Aorta (tissue), 5 donors: ENCODE measurements at regions not wholly inside any gene's neighbourhood (a gene's known extent, or its start where the extent isn't known, plus 50 kb on each side); places are given as distances from the start of the nearest gene placed in this dataset.

Source experiments
- ATAC-seq: fragments of 200-7000 bp; cut with Tn5 transposase; one replicate; pipeline ENCODE4 v1.9.1; 2022; ENCODE audit warnings: moderate library complexity; ENCODE audit not compliant: low FRiP score
- DNase-seq, 2 donors: peaks; one replicate each; pipeline ENCODE4 v3.0.0-alpha.2; 2020
- H3K27ac ChIP-seq, 2 donors: one replicate each; pipeline ENCODE4 v1.5.1; 2013; ENCODE audit warnings: low read length in 2 of 2, mild to moderate bottlenecking in 2 of 2, moderate library complexity in 2 of 2, control low read depth in 1 of 2, inconsistent platforms in 1 of 2, low read depth in 1 of 2
- H3K27me3 ChIP-seq, 2 donors: one replicate each; pipeline ENCODE4 v1.6.1; 2013; ENCODE audit warnings: control low read depth in 1 of 2, low read length in 1 of 2, mild to moderate bottlenecking in 1 of 2, moderate library complexity in 1 of 2; ENCODE audit not compliant: insufficient read depth in 2 of 2, control insufficient read depth in 1 of 2
- H3K36me3 ChIP-seq, 2 donors: one replicate each; pipeline ENCODE4 v1.6.1; 2013; ENCODE audit warnings: control low read depth in 1 of 2, low read length in 1 of 2, mild to moderate bottlenecking in 1 of 2; ENCODE audit not compliant: insufficient read depth in 2 of 2, control insufficient read depth in 1 of 2
- H3K4me1 ChIP-seq, 2 donors: one replicate each; pipeline ENCODE4 v1.6.1; 2013; ENCODE audit warnings: low read length in 2 of 2, control low read depth in 1 of 2, mild to moderate bottlenecking in 1 of 2, moderate library complexity in 1 of 2; ENCODE audit not compliant: insufficient read depth in 2 of 2, control insufficient read depth in 1 of 2
- H3K4me3 ChIP-seq, 2 donors: one replicate each; pipeline ENCODE4 v1.5.1; 2013; ENCODE audit warnings: low read length in 2 of 2, control low read depth in 1 of 2, mild to moderate bottlenecking in 1 of 2
- H3K9me3 ChIP-seq: one replicate; pipeline ENCODE4 v1.6.1; 2013; ENCODE audit warnings: mild to moderate bottlenecking, low read length; ENCODE audit not compliant: control insufficient read depth
- WGBS, 2 donors: extraction: QIAGEN DNeasy Blood & Tissue Kit; methylation state at CpG; one replicate each; pipeline ENCODE4 v1.1.7; 2013; 5-methylcytosine and 5-hydroxymethylcytosine counted together
- intact Hi-C, 2 donors: fragments of 100-400 bp; cut with DNase I; formaldehyde crosslinking; loops; one replicate each; pipeline versions ENCODE4 v1.14.2 to v1.15.0; 2022
- donor health status: healthy with polysubstance abuse.
- donor health status: Bipolar disorder and iron deficiency.
- donor health status: DM: no; HTN: no; CAD: no.
- donor health status: DM: no; HTN: no; CAD: no.
- donor health status: DM: yes; HTN: yes; CAD: no.

DNA sequence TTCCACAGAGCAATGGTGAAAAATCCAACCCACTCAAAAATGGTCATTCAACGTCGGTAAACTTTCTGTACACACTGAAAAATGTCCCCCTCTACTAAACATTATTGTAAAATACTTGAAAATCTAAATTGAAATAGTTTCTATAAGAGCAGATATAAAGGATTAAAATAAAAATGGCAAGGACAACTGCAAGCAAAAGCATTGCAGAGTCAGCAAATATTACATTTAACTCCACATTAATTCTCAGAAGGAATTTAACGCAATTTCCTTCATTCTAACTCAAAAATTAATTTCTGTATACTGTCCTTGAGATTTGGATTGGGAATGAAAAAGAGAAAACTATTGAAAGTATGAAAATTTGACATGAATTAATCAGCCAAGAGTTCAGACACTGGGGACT lies 64.4 kb upstream of the SSBP2 start:
- 93 to 95% methylated on average over 3 of the region's 3 CpGs for WGBS, 2 donors
- intact Hi-C loops: no loop called here
- ATAC-seq: no peak

DNA sequence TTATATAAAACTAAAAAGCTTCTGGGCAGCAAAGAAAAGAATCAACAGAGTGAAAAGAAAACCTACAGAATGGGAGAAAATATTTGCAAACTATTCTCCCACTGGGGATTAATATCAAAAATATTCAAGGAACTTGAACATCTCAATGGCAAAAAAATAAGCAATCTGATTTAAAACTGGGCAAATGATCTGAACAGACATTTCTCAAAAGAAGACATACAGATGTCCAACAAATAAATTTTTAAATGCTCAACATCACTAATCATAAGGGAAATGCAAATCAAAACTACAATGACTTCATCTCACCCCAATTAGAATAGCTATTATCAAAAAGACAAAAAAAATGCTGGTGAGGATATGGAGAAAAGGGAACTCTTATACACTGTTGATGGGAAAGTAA lies 57.2 kb upstream of the SSBP2 start:
- intact Hi-C loops: no loop called here
- H3K9me3 ChIP-seq: no peaks in the 10 kb centered on the region
- no peak overlapping the region for H3K4me3 ChIP-seq
- ATAC-seq (no peak), DNase-seq (no peak)
- no peaks in the 10 kb centered on the region for H3K27me3 ChIP-seq
- no peak overlapping the region for H3K27ac ChIP-seq
- H3K36me3 ChIP-seq: no peaks in the 10 kb centered on the region
- no peaks in the 10 kb centered on the region for H3K4me1 ChIP-seq

More for the DNA sequence above, 64.4 kb upstream of the SSBP2 start:
- no peak overlapping the region for H3K27ac ChIP-seq
- no peaks in the 10 kb centered on the region for H3K36me3 ChIP-seq
- no peaks in the 10 kb centered on the region for H3K9me3 ChIP-seq
- H3K4me1 ChIP-seq: no peaks in the 10 kb centered on the region
- H3K27me3 ChIP-seq: no peaks in the 10 kb centered on the region
- no peak for DNase-seq
- no peak overlapping the region for H3K4me3 ChIP-seq

DNA sequence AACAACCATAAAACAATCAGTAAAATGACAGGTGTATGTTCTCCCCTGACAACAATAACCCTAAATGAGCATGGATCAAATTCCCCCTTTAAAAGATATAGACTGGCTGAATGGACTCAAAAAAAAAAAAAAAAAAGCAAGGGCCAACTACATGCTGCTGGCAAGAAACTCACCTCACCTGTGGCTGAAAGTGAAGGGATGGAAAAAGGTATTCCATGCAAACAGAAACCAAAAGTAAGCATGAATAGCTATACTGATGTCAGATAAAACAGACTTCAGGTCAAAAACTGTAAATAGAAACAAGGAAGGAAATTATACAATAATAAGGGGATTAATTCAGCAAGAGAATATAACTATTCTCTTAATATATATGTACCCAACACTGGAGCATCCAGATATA lies 54.2 kb upstream of the SSBP2 start:
- H3K27ac ChIP-seq: no peak overlapping the region
- H3K4me3 ChIP-seq: no peak overlapping the region
- intact Hi-C loops: no loop called here
- H3K36me3 ChIP-seq: no peaks in the 10 kb centered on the region
- ATAC-seq (no peak), DNase-seq (no peak)
- no peaks in the 10 kb centered on the region for H3K4me1 ChIP-seq
- H3K27me3 ChIP-seq: no peaks in the 10 kb centered on the region
- H3K9me3 ChIP-seq: no peaks in the 10 kb centered on the region

DNA sequence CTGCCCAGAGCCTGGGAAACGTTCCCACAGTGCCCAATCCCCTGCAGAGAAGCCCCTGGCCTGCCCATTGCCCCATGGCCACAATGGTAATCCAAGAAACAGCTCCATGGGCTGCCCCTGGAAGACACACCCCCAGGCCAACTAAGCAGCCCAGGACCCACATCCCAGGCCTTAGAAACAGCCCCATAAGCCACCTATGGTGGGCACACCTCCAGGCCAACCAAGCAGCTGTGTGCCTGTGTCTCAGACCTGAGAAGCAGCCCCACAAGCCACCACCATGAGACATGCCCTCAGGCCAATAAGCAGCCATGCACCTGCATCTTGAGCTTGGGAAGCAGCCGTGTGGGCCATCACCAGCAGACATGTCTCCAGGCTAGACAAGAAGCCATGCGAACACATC lies 52.9 kb upstream of the SSBP2 start:
- no peak for DNase-seq
- no peaks in the 10 kb centered on the region for H3K9me3 ChIP-seq
- H3K4me3 ChIP-seq: no peak overlapping the region
- no peaks in the 10 kb centered on the region for H3K27me3 ChIP-seq
- no peaks in the 10 kb centered on the region for H3K4me1 ChIP-seq
- WGBS, 2 donors: 75 to 88% methylated on average over 3 of the region's 3 CpGs
- H3K27ac ChIP-seq: no peak overlapping the region
- ATAC-seq: no peak
- intact Hi-C loops: no loop called here
- no peaks in the 10 kb centered on the region for H3K36me3 ChIP-seq

DNA sequence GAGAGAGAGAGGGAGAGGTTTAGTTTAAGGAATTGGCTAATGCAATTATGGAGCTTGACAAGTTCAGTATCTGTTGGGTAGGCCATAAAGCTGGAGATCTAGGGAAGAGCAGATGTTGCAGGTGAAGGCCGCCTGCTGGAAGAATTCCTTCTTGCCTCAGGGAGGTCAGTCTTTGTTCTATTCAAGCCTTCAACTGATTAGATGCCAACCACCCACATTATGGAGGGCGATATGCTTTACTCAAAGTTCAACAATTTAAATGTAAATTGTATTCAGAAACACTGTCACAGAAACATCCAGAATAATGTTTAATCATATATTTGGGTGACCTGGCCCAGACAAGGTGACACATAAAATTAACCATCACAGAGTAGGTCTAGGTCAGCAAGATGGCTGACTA lies 51.7 kb upstream of the SSBP2 start:
- Histone ChIP-seq H3K27ac (no peak overlapping the region), H3K4me1 (no peaks in the 10 kb centered on the region), H3K9me3 (no peaks in the 10 kb centered on the region), H3K4me3 (no peak overlapping the region), H3K36me3 (no peaks in the 10 kb centered on the region), H3K27me3 (no peaks in the 10 kb centered on the region)
- no peak for DNase-seq
- ATAC-seq: no peak
- WGBS, 2 donors: 96 to 100% methylated on average over 2 of the region's 2 CpGs
- intact Hi-C loops: no loop called here

DNA sequence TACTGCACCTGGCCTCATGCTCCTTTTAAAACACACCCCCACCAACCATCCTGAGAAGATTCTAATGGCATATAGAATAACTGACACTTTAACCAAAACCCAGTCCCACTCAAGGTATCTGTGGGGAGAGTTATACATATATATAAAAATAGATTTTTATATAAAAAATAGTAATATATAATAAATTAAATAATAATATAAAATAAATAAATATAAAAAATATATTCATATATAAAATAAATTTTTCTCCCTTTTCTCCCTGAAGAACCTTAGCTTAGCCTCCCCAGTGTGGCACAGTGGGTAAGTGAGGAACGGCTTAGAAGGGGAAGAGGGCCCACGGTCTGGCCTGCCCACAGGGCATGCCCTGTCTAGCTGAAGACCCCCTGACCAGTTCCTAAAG lies 51.1 kb upstream of the SSBP2 start:
- intact Hi-C loops: no loop called here
- no peaks in the 10 kb centered on the region for H3K9me3 ChIP-seq
- ATAC-seq (no peak), DNase-seq (no peak)
- no peaks in the 10 kb centered on the region for H3K36me3 ChIP-seq
- H3K4me1 ChIP-seq: no peaks in the 10 kb centered on the region
- H3K4me3 ChIP-seq: no peak overlapping the region
- WGBS, 2 donors: 96 to 97% methylated on average over 2 of the region's 2 CpGs
- H3K27me3 ChIP-seq: no peaks in the 10 kb centered on the region
- H3K27ac ChIP-seq: no peak overlapping the region

DNA sequence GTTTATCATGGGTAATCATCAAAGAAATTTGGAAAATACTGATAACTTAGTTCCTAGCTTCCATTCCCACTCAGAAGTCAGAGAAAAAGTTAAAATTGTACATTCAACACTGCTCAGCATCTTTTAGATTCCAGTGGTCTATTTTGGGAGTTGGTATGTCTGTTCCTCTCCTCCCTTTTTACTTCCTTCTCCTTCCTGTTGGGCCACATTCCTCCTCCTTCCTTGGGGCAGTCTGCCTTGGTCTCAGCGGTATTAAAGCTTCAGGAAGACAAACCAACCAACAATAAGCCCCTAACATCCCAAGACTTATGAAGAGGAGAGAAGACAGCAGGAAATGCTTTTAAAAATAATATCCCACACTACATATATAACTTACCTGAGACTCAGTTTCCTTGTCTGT lies 49.9 kb upstream of the SSBP2 start:
- H3K9me3 ChIP-seq: no peaks in the 10 kb centered on the region
- ATAC-seq (no peak), DNase-seq (no peak)
- H3K4me3 ChIP-seq: no peak overlapping the region
- H3K36me3 ChIP-seq: no peaks in the 10 kb centered on the region
- 18 to 31% methylated on average over 1 of the region's 1 CpG for WGBS, 2 donors
- H3K27ac ChIP-seq: no peak overlapping the region
- no peaks in the 10 kb centered on the region for H3K27me3 ChIP-seq
- H3K4me1 ChIP-seq: no peaks in the 10 kb centered on the region
- intact Hi-C loops: no loop called here
